22Rv1 (cell line): ENCODE measurements at regions not wholly inside any gene's neighbourhood (a gene's known extent, or its start where the extent isn't known, plus 50 kb on each side); places are given as distances from the start of the nearest gene placed in this dataset.

Experiments
- CTCF ChIP-seq: fragments of 450-650 bp; IDR thresholded peaks from 2 replicates; pipeline ENCODE4 v1.5.1; 2017; ENCODE audit warnings: mild to moderate bottlenecking
- ZFX ChIP-seq: fragments of 450-650 bp; IDR thresholded peaks from 2 replicates; pipeline ENCODE4 v1.6.1; 2017; ENCODE audit warnings: antibody characterized with exemption, borderline replicate concordance

- TF ChIP-seq CTCF (no peak), ZFX (no peak)
Measured at GRCh38 chr7:50867034-50867356, 84.3 kb upstream of the GRB10 start.
